ENCODE measurements at regions not wholly inside any gene's neighbourhood (a gene's known extent, or its start where the extent isn't known, plus 50 kb on each side); places are given as distances from the start of the nearest gene placed in this dataset.

GRCh38 chr15:39171944-39172368, 408.9 kb upstream of the THBS1 start:
- no peak overlapping the region for H3K4me3 ChIP-seq (ENCODE audit: control insufficient read depth, low read depth, low read length)
- peak; percentile 96 for DNase-seq (ENCODE audit: low read depth)
- TF ChIP-seq CTCF (IDR thresholded peaks at IDR 0.05; ENCODE audit: control insufficient read depth, insufficient read depth, low read depth, low read length, missing control alignments), result peak; percentile 57

GRCh38 chr15:39172380-39173281, 408.2 kb upstream of the THBS1 start:
- no peak for DNase-seq (ENCODE audit: low read depth)
- no peak for TF ChIP-seq CTCF (IDR thresholded peaks at IDR 0.05; ENCODE audit: control insufficient read depth, insufficient read depth, low read depth, low read length, missing control alignments)
- no peak overlapping the region for H3K4me3 ChIP-seq (ENCODE audit: control insufficient read depth, low read depth, low read length)

- DNase-seq (ENCODE audit: low read depth), result no peak
- TF ChIP-seq CTCF (IDR thresholded peaks at IDR 0.05; ENCODE audit: control insufficient read depth, insufficient read depth, low read depth, low read length, missing control alignments), result no peak
- no peak overlapping the region for H3K4me3 ChIP-seq (ENCODE audit: control insufficient read depth, low read depth, low read length)
These were observed 407.5 kb upstream of the THBS1 start for GRCh38 chr15:39173426-39173825.

- TF ChIP-seq CTCF (IDR thresholded peaks at IDR 0.05; ENCODE audit: control insufficient read depth, insufficient read depth, low read depth, low read length, missing control alignments), result no peak
- no peak overlapping the region for H3K4me3 ChIP-seq (ENCODE audit: control insufficient read depth, low read depth, low read length)
- DNase-seq (ENCODE audit: low read depth), result no peak
These were observed 406.5 kb upstream of the THBS1 start for GRCh38 chr15:39174332-39174731.

- H3K4me3 ChIP-seq (ENCODE audit: control insufficient read depth, low read depth, low read length), result no peak overlapping the region
- TF ChIP-seq CTCF (IDR thresholded peaks at IDR 0.05; ENCODE audit: control insufficient read depth, insufficient read depth, low read depth, low read length, missing control alignments), result no peak
- DNase-seq (ENCODE audit: low read depth), result no peak
These were observed 404.8 kb upstream of the THBS1 start for GRCh38 chr15:39176030-39176429.

- no peak for DNase-seq (ENCODE audit: low read depth)
- H3K4me3 ChIP-seq (ENCODE audit: control insufficient read depth, low read depth, low read length), result no peak overlapping the region
- no peak for TF ChIP-seq CTCF (IDR thresholded peaks at IDR 0.05; ENCODE audit: control insufficient read depth, insufficient read depth, low read depth, low read length, missing control alignments)
These were observed 403.3 kb upstream of the THBS1 start for GRCh38 chr15:39177561-39177960.

All from AG09309 (cell line).